GM04504 (cell line): ENCODE measurements at regions not wholly inside any gene's neighbourhood (a gene's known extent, or its start where the extent isn't known, plus 50 kb on each side); places are given as distances from the start of the nearest gene placed in this dataset.
"Not testable (repeated sequence)": the region's sequence is repeated elsewhere in the genome, so short reads cannot be mapped to it uniquely, and the experiment has no call there.

ENCODE experiments used
- DNase-seq: peaks from one replicate; pipeline ENCODE4 v3.0.0-alpha.2; 2012; ENCODE audit warnings: low read depth

GRCh38 chr17:83204230-83204725, 124.9 kb downstream of the METRNL start:
- no peak for DNase-seq

DNA sequence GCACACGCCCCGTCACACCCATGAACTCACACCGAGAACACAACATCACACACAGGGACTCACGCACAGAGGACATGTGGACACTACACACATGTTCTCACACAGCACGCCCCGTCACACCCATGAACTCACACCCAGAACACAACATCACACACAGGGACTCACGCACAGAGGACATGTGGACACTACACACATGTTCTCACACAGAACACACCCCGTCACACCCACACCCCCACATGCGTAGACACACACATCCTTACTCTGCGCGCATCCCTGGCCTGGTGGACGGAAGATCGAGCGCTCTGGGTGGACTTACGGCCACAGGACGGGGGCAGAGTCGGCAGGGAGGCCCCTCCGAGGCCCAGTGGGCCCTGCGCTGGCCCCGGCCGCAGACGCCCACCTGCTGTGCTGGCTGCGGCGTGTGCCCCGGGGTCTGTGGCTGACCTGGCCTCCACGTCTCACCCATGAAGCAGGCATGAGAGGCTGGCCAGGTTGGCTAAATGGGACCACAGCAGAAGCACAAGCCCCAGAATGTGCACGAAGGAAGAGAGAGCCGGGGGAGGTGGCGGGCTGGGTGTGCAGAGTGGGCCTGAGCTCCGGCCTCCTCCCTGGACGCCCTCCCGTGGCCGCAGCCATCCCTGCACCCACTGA, 125.5 kb downstream of the METRNL start:
- not testable (repeated sequence) for DNase-seq

- DNase-seq, result not testable (repeated sequence)
These were observed 126.1 kb downstream of the METRNL start for GRCh38 chr17:83205387-83206035.

DNA sequence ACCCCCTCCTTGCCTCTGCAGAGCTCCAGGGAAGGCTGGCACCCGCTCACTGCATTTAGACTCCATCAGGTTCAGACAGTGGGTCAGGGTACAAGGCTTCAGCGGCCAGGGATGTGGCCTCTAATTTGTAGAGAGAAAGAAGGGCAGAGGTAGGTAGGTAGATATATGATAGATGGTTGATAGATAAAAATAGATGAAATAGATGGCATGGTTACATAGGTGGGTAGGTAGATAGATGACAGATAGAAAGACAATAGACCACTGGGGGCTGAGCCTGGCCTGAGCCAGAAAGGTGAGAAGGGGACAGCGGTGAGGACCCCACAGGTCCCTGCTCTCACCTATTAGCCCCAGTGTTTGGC, 126.6 kb downstream of the METRNL start:
- DNase-seq, result not testable (repeated sequence)

- not testable (repeated sequence) for DNase-seq
These were observed 127.6 kb downstream of the METRNL start for GRCh38 chr17:83206819-83207588.

DNA sequence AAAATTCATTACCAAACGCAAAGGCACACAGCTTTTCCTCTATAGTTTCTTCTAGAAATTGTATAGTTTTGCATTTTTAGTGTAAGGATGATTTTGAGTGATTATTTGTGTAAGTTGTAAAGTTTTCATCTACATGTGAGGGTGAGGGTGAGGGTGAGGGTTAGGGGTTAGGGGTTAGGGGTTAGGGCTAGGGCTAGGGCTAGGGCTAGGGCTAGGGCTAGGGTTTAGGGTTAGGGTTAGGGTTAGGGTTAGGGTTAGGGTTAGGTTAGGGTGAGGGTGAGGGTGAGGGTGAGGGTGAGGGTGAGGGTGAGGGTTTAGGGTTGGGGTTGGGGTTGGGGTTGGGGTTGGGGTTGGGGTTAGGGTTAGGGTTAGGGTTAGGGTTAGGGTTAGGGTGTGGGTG, 167.6 kb downstream of the METRNL start:
- not testable (repeated sequence) for DNase-seq
